H9 (cell line): ENCODE measurements at regions not wholly inside any gene's neighbourhood (a gene's known extent, or its start where the extent isn't known, plus 50 kb on each side); places are given as distances from the start of the nearest gene placed in this dataset.

Experiments
- DNase-seq: peaks from one replicate; pipeline ENCODE4 v3.0.0-alpha.2; 2017
- H2AFZ ChIP-seq: one replicate; pipeline ENCODE4 v1.6.1; 2013; ENCODE audit warnings: mild to moderate bottlenecking, low read length, control low read depth, moderate library complexity
- H2AK5ac ChIP-seq: 2 replicates; pipeline ENCODE4 v1.6.1; 2013; ENCODE audit warnings: low read length, control low read depth, mixed read lengths; ENCODE audit not compliant: insufficient read length
- H2BK120ac ChIP-seq: one replicate; pipeline ENCODE4 v1.6.1; 2013; ENCODE audit warnings: low read depth, mild to moderate bottlenecking, low read length, control low read depth, inconsistent platforms; ENCODE audit not compliant: poor library complexity, severe bottlenecking
- H2BK12ac ChIP-seq: 2 replicates; pipeline ENCODE4 v1.6.1; 2013; ENCODE audit warnings: low read length, control low read depth, mixed read lengths, low read depth; ENCODE audit not compliant: insufficient read length
- H2BK15ac ChIP-seq: 2 replicates; pipeline ENCODE4 v1.6.1; 2013; ENCODE audit warnings: low read depth, low read length, control low read depth
- H2BK20ac ChIP-seq: one replicate; pipeline ENCODE4 v1.6.1; 2013; ENCODE audit warnings: low read depth, mild to moderate bottlenecking, low read length, control low read depth, inconsistent platforms; ENCODE audit not compliant: poor library complexity, severe bottlenecking
- H2BK5ac ChIP-seq: 2 replicates; pipeline ENCODE4 v1.6.1; 2013; ENCODE audit warnings: low read length, control low read depth, mixed read lengths; ENCODE audit not compliant: insufficient read length
- H3K14ac ChIP-seq: 2 replicates; pipeline ENCODE4 v1.6.1; 2013; ENCODE audit warnings: low read length, control low read depth; ENCODE audit not compliant: insufficient read depth
- H3K18ac ChIP-seq: 2 replicates; pipeline ENCODE4 v1.6.1; 2013; ENCODE audit warnings: low read depth, mild to moderate bottlenecking, mixed read lengths, low read length, control low read depth; ENCODE audit not compliant: insufficient read length
- H3K23ac ChIP-seq: 2 replicates; pipeline ENCODE4 v1.6.1; 2013; ENCODE audit warnings: low read length, control low read depth, mixed read lengths, low read depth; ENCODE audit not compliant: insufficient read length
- H3K23me2 ChIP-seq: 2 replicates; pipeline ENCODE4 v1.6.1; 2013; ENCODE audit warnings: low read depth, mild to moderate bottlenecking, mixed read lengths, low read length, control low read depth; ENCODE audit not compliant: insufficient read length, poor library complexity, severe bottlenecking
- H3K27ac ChIP-seq: 2 replicates; pipeline ENCODE4 v1.5.1; 2013; ENCODE audit warnings: low read length, control low read depth, mixed read lengths, low read depth; ENCODE audit not compliant: insufficient read length
- H3K27me3 ChIP-seq: 2 replicates; pipeline ENCODE4 v1.6.1; 2013; ENCODE audit warnings: low read length, control low read depth, inconsistent platforms; ENCODE audit not compliant: insufficient read depth
- H3K4ac ChIP-seq: 2 replicates; pipeline ENCODE4 v1.6.1; 2013; ENCODE audit warnings: low read depth, mild to moderate bottlenecking, control low read depth, inconsistent platforms, low read length, moderate library complexity
- H3K4me1 ChIP-seq: 2 replicates; pipeline ENCODE4 v1.6.1; 2013; ENCODE audit warnings: low read length, control low read depth, inconsistent platforms; ENCODE audit not compliant: insufficient read depth
- H3K4me2 ChIP-seq: 2 replicates; pipeline ENCODE4 v1.6.1; 2013; ENCODE audit warnings: low read length, control low read depth, mixed read lengths; ENCODE audit not compliant: insufficient read length, insufficient read depth
- H3K56ac ChIP-seq: 2 replicates; pipeline ENCODE4 v1.6.1; 2013; ENCODE audit warnings: low read depth, mild to moderate bottlenecking, mixed read lengths, low read length, control low read depth; ENCODE audit not compliant: insufficient read length
- H3K79me1 ChIP-seq: 2 replicates; pipeline ENCODE4 v1.6.1; 2013; ENCODE audit warnings: low read depth, mild to moderate bottlenecking, moderate library complexity, low read length, control low read depth, inconsistent platforms; ENCODE audit not compliant: insufficient read depth, poor library complexity, severe bottlenecking
- H3K79me2 ChIP-seq: 2 replicates; pipeline ENCODE4 v1.6.1; 2013; ENCODE audit warnings: low read length, control low read depth, inconsistent platforms; ENCODE audit not compliant: insufficient read depth
- H3K9ac ChIP-seq: 2 replicates; pipeline ENCODE4 v1.6.1; 2013; ENCODE audit warnings: low read length, control low read depth, mixed read lengths; ENCODE audit not compliant: insufficient read length; ENCODE audit errors: extremely low read depth
- H3K9me3 ChIP-seq: one replicate; pipeline ENCODE4 v1.6.1; 2013; ENCODE audit warnings: low read depth, low read length, inconsistent platforms; ENCODE audit not compliant: control insufficient read depth
- H3T11ph ChIP-seq: one replicate; pipeline ENCODE4 v1.6.1; 2013; ENCODE audit warnings: mild to moderate bottlenecking, low read length, control low read depth, inconsistent platforms
- H4K20me1 ChIP-seq: one replicate; pipeline ENCODE4 v1.6.1; 2013; ENCODE audit not compliant: control insufficient read depth, insufficient read length, insufficient read depth
- H4K5ac ChIP-seq: 2 replicates; pipeline ENCODE4 v1.6.1; 2013; ENCODE audit warnings: low read depth, mild to moderate bottlenecking, mixed read lengths, low read length, control low read depth; ENCODE audit not compliant: insufficient read length
- H4K8ac ChIP-seq: replicated peaks from 2 replicates; pipeline ENCODE4 v1.6.1; 2013; ENCODE audit warnings: low read length, control low read depth, mixed read lengths, low read depth; ENCODE audit not compliant: insufficient read length
- H4K91ac ChIP-seq: 2 replicates; pipeline ENCODE4 v1.6.1; 2013; ENCODE audit warnings: low read depth, mild to moderate bottlenecking, moderate library complexity, mixed read lengths, low read length, control low read depth; ENCODE audit not compliant: insufficient read length
- H3K27ac Mint-ChIP-seq, 3 experiments: 2 replicates in 2 of 3; 3 replicates in 1 of 3; pipeline ENCODE4 v1.8.0; 2020 to 2021; ENCODE audit warnings: mixed read lengths in 3 of 3, mild to moderate bottlenecking in 1 of 3, moderate library complexity in 1 of 3
- H3K27me3 Mint-ChIP-seq: 2 replicates; pipeline ENCODE4 v1.8.0; 2021; ENCODE audit warnings: low read depth, mild to moderate bottlenecking, moderate library complexity, mixed read lengths
- H3K36me3 Mint-ChIP-seq, 3 experiments: 2 replicates in 2 of 3; 3 replicates in 1 of 3; pipeline ENCODE4 v1.8.0; 2020 to 2021; ENCODE audit warnings: low read depth in 3 of 3, mixed read lengths in 3 of 3; ENCODE audit not compliant: insufficient read depth in 1 of 3
- H3K4me1 Mint-ChIP-seq, 2 experiments: 2 replicates each; pipeline ENCODE4 v1.8.0; 2020; ENCODE audit warnings: mixed read lengths in 2 of 2
- H3K4me3 Mint-ChIP-seq, 2 experiments: 2 replicates in 1 of 2; 3 replicates in 1 of 2; pipeline ENCODE4 v1.8.0; 2020 to 2021; ENCODE audit warnings: mild to moderate bottlenecking in 2 of 2, mixed read lengths in 2 of 2, moderate library complexity in 1 of 2
- H3K9me3 Mint-ChIP-seq, 2 experiments: 2 replicates in 1 of 2; 3 replicates in 1 of 2; pipeline ENCODE4 v1.8.0; 2020; ENCODE audit warnings: mild to moderate bottlenecking in 2 of 2, mixed read lengths in 2 of 2, moderate library complexity in 1 of 2
- CTCF ChIP-seq: fragments of 200-600 bp; sonication (generic); conservative IDR thresholded peaks from 3 replicates; pipeline ENCODE4 v1.8.0; 2021; ENCODE audit warnings: antibody characterized with exemption, mild to moderate bottlenecking
- WGBS: extraction: QIAGEN DNeasy Blood & Tissue Kit; methylation state at CpG from one replicate; pipeline ENCODE4 v1.1.7; 2013; ENCODE audit warnings: missing lambda C conversion rate, low lambda C conversion rate, mixed read lengths; ENCODE audit not compliant: insufficient read length; ENCODE audit errors: extremely low coverage; 5-methylcytosine and 5-hydroxymethylcytosine counted together

- no peak for DNase-seq
- no peak overlapping the region for H3K4ac ChIP-seq
- H3K9me3 ChIP-seq = no peaks in the 10 kb centered on the region
- H3K79me2 ChIP-seq = no peaks in the 10 kb centered on the region
- no peak overlapping the region for H2BK5ac ChIP-seq
- Mint-ChIP-seq H3K4me3 (no peak overlapping the region), H3K4me1 (peaks cover 3 to 7% of the 10 kb centered on the region in 2 experiments; a peak in 3 of 4 replicates), H3K9me3 (peaks cover 0 to 42% of the 10 kb centered on the region in 2 experiments; a peak in 2 of 5 replicates), H3K27ac (no peak overlapping the region), H3K27me3 (no peaks in the 10 kb centered on the region; the same call in 1 of the 2 replicates), H3K36me3 (peaks cover 0 to 4% (median 0%) of the 10 kb centered on the region in 3 experiments; a peak in 1 of 7 replicates)
- no peak overlapping the region for H3K56ac ChIP-seq
- H4K5ac ChIP-seq = no peak overlapping the region
- WGBS = no CpG with 5 or more reads among the region's 6 CpGs
- H2BK15ac ChIP-seq = no peak overlapping the region
- no peak overlapping the region for H4K8ac ChIP-seq
- no peak overlapping the region for H3K4me2 ChIP-seq
- no peak overlapping the region for H3K23ac ChIP-seq
- H3T11ph ChIP-seq = no peak overlapping the region
- no peak overlapping the region for H3K18ac ChIP-seq
- no peak overlapping the region for H2AFZ ChIP-seq
- H3K27me3 ChIP-seq = no peaks in the 10 kb centered on the region
- H2BK12ac ChIP-seq = no peak overlapping the region
- H3K27ac ChIP-seq = no peak overlapping the region
- H2BK20ac ChIP-seq = no peak overlapping the region
- no peaks in the 10 kb centered on the region for H4K20me1 ChIP-seq
- no peak for TF ChIP-seq CTCF
- no peak overlapping the region for H3K14ac ChIP-seq
- H4K91ac ChIP-seq = no peak overlapping the region
- H3K9ac ChIP-seq = no peak overlapping the region
- H2AK5ac ChIP-seq = no peak overlapping the region
- H2BK120ac ChIP-seq = no peak overlapping the region
- no peaks in the 10 kb centered on the region for H3K23me2 ChIP-seq
- H3K4me1 ChIP-seq = no peaks in the 10 kb centered on the region
- no peaks in the 10 kb centered on the region for H3K79me1 ChIP-seq
Measured at GRCh38 chrX:9267415-9267814, 197.4 kb upstream of the TBL1X start.
